Panc1 (cell line): ENCODE measurements at regions not wholly inside any gene's neighbourhood (a gene's known extent, or its start where the extent isn't known, plus 50 kb on each side); places are given as distances from the start of the nearest gene placed in this dataset.

Source experiments
- ATAC-seq: fragments of 200-7000 bp; cut with Tn5 transposase; 2 replicates; pipeline ENCODE4 v1.9.1; 2020; ENCODE audit warnings: mild to moderate bottlenecking, moderate library complexity
- BruUV-seq: library from RNA; stranded (reverse); fragments of 400-500 nt; replicated peaks from 2 replicates; lab custom pipeline; 2021; lab: Mats Ljungman, UMichigan
- CTCF ChIA-PET: fragments of 300-600 bp; sonication (Branson Sonifier 250); formaldehyde crosslinking; loops from one replicate; lab custom pipeline; 2022; ENCODE audit warnings: antibody characterized with exemption; lab: Charles Lee
- POLR2A ChIA-PET: fragments of 300-600 bp; sonication (Branson Sonifier 250); formaldehyde crosslinking; loops from one replicate; lab custom pipeline; 2022; ENCODE audit warnings: antibody characterized with exemption; lab: Charles Lee
- DNase-seq: peaks from one replicate; pipeline ENCODE4 v3.0.0-alpha.2; 2010; ENCODE audit warnings: low read depth, low spot score
- H3K27ac ChIP-seq: 2 replicates; pipeline ENCODE4 v1.5.1; 2011; ENCODE audit warnings: mild to moderate bottlenecking, low read length, inconsistent platforms
- H3K27me3 ChIP-seq: fragments of 200-500 bp; sonication (Bioruptor generic); 2 replicates; pipeline ENCODE4 v1.6.0; 2014; ENCODE audit warnings: low read length, inconsistent platforms; ENCODE audit not compliant: control insufficient read depth, insufficient read depth
- H3K36me3 ChIP-seq: fragments of 200-500 bp; sonication (Bioruptor generic); 2 replicates; pipeline ENCODE4 v1.5.1; 2014; ENCODE audit warnings: inconsistent platforms, mild to moderate bottlenecking, low read length, moderate library complexity; ENCODE audit not compliant: control insufficient read depth, insufficient read depth
- H3K4me1 ChIP-seq: 2 replicates; pipeline ENCODE4 v1.5.1; 2011; ENCODE audit warnings: inconsistent platforms, mild to moderate bottlenecking, low read length, moderate library complexity; ENCODE audit not compliant: control insufficient read depth, insufficient read depth
- H3K4me3 ChIP-seq, 2 experiments: 2 replicates each; pipeline ENCODE4 v1.5.1; 2011 to 2012; ENCODE audit warnings: low read depth in 2 of 2, low read length in 2 of 2, mild to moderate bottlenecking in 2 of 2, inconsistent platforms in 1 of 2, moderate library complexity in 1 of 2
- H3K9me3 ChIP-seq: fragments of 200-500 bp; sonication (Bioruptor generic); 2 replicates; pipeline ENCODE4 v1.5.1; 2014; ENCODE audit warnings: low read depth, mild to moderate bottlenecking, inconsistent platforms, low read length, moderate library complexity; ENCODE audit not compliant: control insufficient read depth, insufficient read depth
- POLR2AphosphoS5 ChIP-seq: IDR thresholded peaks from 2 replicates; pipeline ENCODE4 v1.6.1; 2012; ENCODE audit warnings: mild to moderate bottlenecking, low read depth, low read length, moderate library complexity
- REST ChIP-seq, 2 experiments: IDR thresholded peaks; 2 replicates each; pipeline ENCODE4 v1.6.1; 2011 to 2012; ENCODE audit warnings: low read depth in 2 of 2, control low read depth in 1 of 2, low read length in 1 of 2, mild to moderate bottlenecking in 1 of 2, moderate library complexity in 1 of 2; ENCODE audit not compliant: insufficient read depth in 1 of 2
- SIN3A ChIP-seq: IDR thresholded peaks from 2 replicates; pipeline ENCODE4 v1.6.1; 2012; ENCODE audit warnings: low read depth, mild to moderate bottlenecking, low read length, moderate library complexity, borderline replicate concordance; ENCODE audit not compliant: insufficient read depth
- TCF7L2 ChIP-seq: IDR thresholded peaks from 2 replicates; pipeline ENCODE4 v1.6.1; 2011; ENCODE audit warnings: mild to moderate bottlenecking, low read depth, low read length, inconsistent platforms
- in situ Hi-C: cut with HindIII; loops from 2 replicates; pipeline ENCODE4 v1.10.0; 2016; ENCODE audit warnings: low sequenced_read_pairs, low pct_unique_long_range_greater_than_20kb
- intact Hi-C: fragments of 100-400 bp; cut with micrococcal nuclease; formaldehyde crosslinking; loops from one replicate; pipeline ENCODE4 v1.10.0; 2022; ENCODE audit not compliant: unreplicated experiment
- TF ChIP-seq, protein P1 (sequence below): fragments of 450-650 bp; IDR thresholded peaks from 2 replicates; pipeline ENCODE4 v1.5.1; 2017; ENCODE audit warnings: mild to moderate bottlenecking

- Histone ChIP-seq H3K4me1 (no peaks in the 10 kb centered on the region), H3K27me3 (no peaks in the 10 kb centered on the region), H3K9me3 (no peaks in the 10 kb centered on the region), H3K4me3 (no peak overlapping the region), H3K27ac (no peak overlapping the region), H3K36me3 (no peaks in the 10 kb centered on the region)
- ChIA-PET POLR2A (no interaction called here), CTCF (no interaction called here)
- in situ Hi-C loops = no loop called here
- BruUV-seq = no TSS peak
- ATAC-seq (no peak), DNase-seq (no peak)
- TF ChIP-seq TCF7L2 = no peak
- TF ChIP-seq REST (IDR thresholded peaks at IDR 0.05; ENCODE audit: insufficient read depth in 1 of 2, low read depth in 2 of 2, low read length in 1 of 2) = no peak
- TF ChIP-seq POLR2AphosphoS5 = no peak
- no peak for TF ChIP-seq SIN3A
- TF ChIP-seq, protein P1, sequence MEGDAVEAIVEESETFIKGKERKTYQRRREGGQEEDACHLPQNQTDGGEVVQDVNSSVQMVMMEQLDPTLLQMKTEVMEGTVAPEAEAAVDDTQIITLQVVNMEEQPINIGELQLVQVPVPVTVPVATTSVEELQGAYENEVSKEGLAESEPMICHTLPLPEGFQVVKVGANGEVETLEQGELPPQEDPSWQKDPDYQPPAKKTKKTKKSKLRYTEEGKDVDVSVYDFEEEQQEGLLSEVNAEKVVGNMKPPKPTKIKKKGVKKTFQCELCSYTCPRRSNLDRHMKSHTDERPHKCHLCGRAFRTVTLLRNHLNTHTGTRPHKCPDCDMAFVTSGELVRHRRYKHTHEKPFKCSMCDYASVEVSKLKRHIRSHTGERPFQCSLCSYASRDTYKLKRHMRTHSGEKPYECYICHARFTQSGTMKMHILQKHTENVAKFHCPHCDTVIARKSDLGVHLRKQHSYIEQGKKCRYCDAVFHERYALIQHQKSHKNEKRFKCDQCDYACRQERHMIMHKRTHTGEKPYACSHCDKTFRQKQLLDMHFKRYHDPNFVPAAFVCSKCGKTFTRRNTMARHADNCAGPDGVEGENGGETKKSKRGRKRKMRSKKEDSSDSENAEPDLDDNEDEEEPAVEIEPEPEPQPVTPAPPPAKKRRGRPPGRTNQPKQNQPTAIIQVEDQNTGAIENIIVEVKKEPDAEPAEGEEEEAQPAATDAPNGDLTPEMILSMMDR = no peak
- intact Hi-C loops = no loop called here
These were observed 160.1 kb upstream of the CSF3R start for GRCh38 chr1:36642802-36643201.

- no peak for TF ChIP-seq TCF7L2
- TF ChIP-seq POLR2AphosphoS5 = no peak
- TF ChIP-seq, protein P1 = no peak
- TF ChIP-seq SIN3A = no peak
- TF ChIP-seq REST (IDR thresholded peaks at IDR 0.05; ENCODE audit: insufficient read depth in 1 of 2, low read depth in 2 of 2, low read length in 1 of 2) = no peak
- Histone ChIP-seq H3K9me3 (no peaks in the 10 kb centered on the region), H3K27ac (no peak overlapping the region), H3K4me3 (no peak overlapping the region), H3K4me1 (no peaks in the 10 kb centered on the region), H3K36me3 (no peaks in the 10 kb centered on the region), H3K27me3 (no peaks in the 10 kb centered on the region)
- intact Hi-C loops (no loop called here), in situ Hi-C loops (no loop called here)
- DNase-seq = no peak
- POLR2A ChIA-PET = no interaction called here
- BruUV-seq = no TSS peak
- ATAC-seq = no peak
- CTCF ChIA-PET = no interaction called here
These were observed 159.1 kb upstream of the CSF3R start for GRCh38 chr1:36641776-36642175.
